SH-SY5Y (cell line): ENCODE measurements at regions not wholly inside any gene's neighbourhood (a gene's known extent, or its start where the extent isn't known, plus 50 kb on each side); places are given as distances from the start of the nearest gene placed in this dataset.

Experiments used
- GATA2 ChIP-seq: IDR thresholded peaks from 2 replicates; pipeline ENCODE4 v1.6.1; 2011; ENCODE audit warnings: mild to moderate bottlenecking, low read depth, low read length
- GATA3 ChIP-seq: IDR thresholded peaks from 2 replicates; pipeline ENCODE4 v1.6.1; 2011; ENCODE audit warnings: low read depth, mild to moderate bottlenecking, low read length, moderate library complexity

GRCh38 chr16:54579106-54579728, 292.6 kb upstream of the IRX3 start:
- TF ChIP-seq GATA3 (no peak), GATA2 (no peak)
